K562 (cell line): ENCODE measurements at regions not wholly inside any gene's neighbourhood (a gene's known extent, or its start where the extent isn't known, plus 50 kb on each side); places are given as distances from the start of the nearest gene placed in this dataset.

Source experiments
- ATAC-seq: fragments of 200-7000 bp; cut with Tn5 transposase; 3 replicates; pipeline ENCODE4 v1.9.1; 2020; ENCODE audit warnings: moderate library complexity
- BruUV-seq: library from RNA; stranded (reverse); fragments of 400-500 nt; replicated peaks from 2 replicates; lab custom pipeline; 2021; lab: Mats Ljungman, UMichigan
- CTCF ChIA-PET: fragments of 300-600 bp; formaldehyde crosslinking; extraction: SDS; loops from one replicate; lab custom pipeline; 2021; ENCODE audit warnings: low intra/inter-chr PET ratio; lab: Yijun Ruan, JAX
- POLR2A ChIA-PET: fragments of 300-600, 350-650 bp; sonication (Branson Sonifier 250); formaldehyde crosslinking; extraction: SDS; loops from one replicate; lab custom pipeline; 2021; ENCODE audit warnings: antibody characterized with exemption, inconsistent platforms; lab: Yijun Ruan, JAX
- DNase-seq, 4 experiments: peaks; one replicate each; pipeline versions ENCODE4 v3.0.0 to v3.0.0-alpha.2; 2011 to 2018; ENCODE audit warnings: low spot score in 3 of 4, mixed read lengths in 3 of 4; ENCODE audit errors: extremely low read depth in 1 of 4
- FAIRE-seq: peaks from 2 replicates; lab custom pipeline; 2011; peaks lifted over from hg19 to GRCh38; lab: Jason Lieb, UNC
- H2AFZ ChIP-seq: 2 replicates; pipeline ENCODE4 v1.6.0; 2011; ENCODE audit warnings: low read depth, low read length, control low read depth, inconsistent platforms
- H3K27ac ChIP-seq: fragments of 200-600 bp; 3 replicates; pipeline ENCODE4 v1.8.0; 2011; ENCODE audit warnings: low read depth, mild to moderate bottlenecking, control low read depth, inconsistent platforms, low read length, moderate library complexity, mixed read lengths; ENCODE audit errors: extremely low read depth
- H3K27me3 ChIP-seq, 2 experiments: fragments of 300-600 bp in 1 of 2; 2 replicates in 1 of 2; 3 replicates in 1 of 2; pipeline versions ENCODE4 v1.6.0 to v1.8.0; 2011; ENCODE audit warnings: inconsistent platforms in 2 of 2, low read length in 2 of 2, mild to moderate bottlenecking in 1 of 2, mixed read lengths in 1 of 2, moderate library complexity in 1 of 2; ENCODE audit not compliant: control insufficient read depth in 2 of 2, insufficient read depth in 2 of 2
- H3K36me3 ChIP-seq: fragments of 300-600 bp; 3 replicates; pipeline ENCODE4 v1.8.0; 2011; ENCODE audit warnings: mild to moderate bottlenecking, low read length, inconsistent platforms; ENCODE audit not compliant: control insufficient read depth, insufficient read depth
- H3K4me1 ChIP-seq, 2 experiments: fragments of 200-600 bp in 1 of 2; replicated peaks in 1 of 2; 2 replicates in 1 of 2; 3 replicates in 1 of 2; pipeline versions ENCODE4 v1.5.1 to v1.8.0; 2011; ENCODE audit warnings: inconsistent platforms in 2 of 2, low read length in 2 of 2, mild to moderate bottlenecking in 1 of 2, mixed read lengths in 1 of 2, moderate library complexity in 1 of 2; ENCODE audit not compliant: control insufficient read depth in 2 of 2, insufficient read depth in 2 of 2
- H3K4me2 ChIP-seq: 2 replicates; pipeline ENCODE4 v1.6.1; 2011; ENCODE audit warnings: low read length, control low read depth, inconsistent platforms, mixed read lengths; ENCODE audit not compliant: insufficient read depth
- H3K4me3 ChIP-seq: fragments of 200-600 bp; sonication (generic), shearing (Covaris generic); 2 replicates; pipeline ENCODE4 v1.5.1; 2016; ENCODE audit warnings: control low read depth, inconsistent platforms
- H3K79me2 ChIP-seq: fragments of 200-600 bp; 3 replicates; pipeline ENCODE4 v1.8.0; 2011; ENCODE audit warnings: low read length, inconsistent platforms; ENCODE audit not compliant: control insufficient read depth, insufficient read depth
- H3K9ac ChIP-seq, 2 experiments: 2 replicates each; pipeline versions ENCODE4 v1.6.0 to v1.6.1; 2011; ENCODE audit warnings: low read depth in 2 of 2, low read length in 2 of 2, control low read depth in 1 of 2, inconsistent platforms in 1 of 2, mild to moderate bottlenecking in 1 of 2, mixed read lengths in 1 of 2; ENCODE audit not compliant: insufficient read depth in 1 of 2
- H3K9me1 ChIP-seq: one replicate; pipeline ENCODE4 v1.6.0; 2011; ENCODE audit warnings: inconsistent platforms, mild to moderate bottlenecking, low read length, moderate library complexity; ENCODE audit not compliant: control insufficient read depth, insufficient read depth
- H3K9me3 ChIP-seq: replicated peaks from 2 replicates; pipeline ENCODE4 v1.5.1; 2011; ENCODE audit warnings: low read depth, low read length, inconsistent platforms; ENCODE audit not compliant: control insufficient read depth, insufficient read depth
- H4K20me1 ChIP-seq: replicated peaks from 2 replicates; pipeline ENCODE4 v1.6.1; 2011; ENCODE audit warnings: low read length, inconsistent platforms, mixed read lengths; ENCODE audit not compliant: control insufficient read depth, insufficient read depth
- NFXL1 ChIP-seq: fragments of 450-650 bp; formaldehyde crosslinking; IDR thresholded peaks from 2 replicates; pipeline ENCODE4 v1.4.0; 2021; ENCODE audit warnings: mild to moderate bottlenecking
- SAP30 ChIP-seq: fragments of 200-600 bp; sonication (generic); IDR thresholded peaks from 2 replicates; pipeline ENCODE4 v1.6.1; 2012; ENCODE audit warnings: borderline replicate concordance, low read depth, mild to moderate bottlenecking, moderate library complexity, low read length, control low read depth, inconsistent platforms; ENCODE audit not compliant: insufficient read depth, poor library complexity, severe bottlenecking
- SRSF7 ChIP-seq: fragments of 200-400 bp; formaldehyde crosslinking; optimal IDR thresholded peaks from 2 replicates; pipeline ENCODE3; 2017; ENCODE audit warnings: mild to moderate bottlenecking, low read depth, low read length
- STAT5A ChIP-seq: IDR thresholded peaks from 2 replicates; pipeline ENCODE4 v1.6.1; 2012; ENCODE audit warnings: low read length, inconsistent platforms, borderline replicate concordance
- ZNF165 ChIP-seq: fragments of 250-450 bp; sonication (Bioruptor Pico); IDR thresholded peaks from 2 replicates; pipeline ENCODE4 v1.4.0; 2020; ENCODE audit warnings: borderline replicate concordance
- WGBS: fragments of 100-300 bp; shearing (Covaris generic); methylation state at CpG from one replicate; pipeline ENCODE4 v1.1.6; 2016; ENCODE audit warnings: low coverage, mixed read lengths; ENCODE audit not compliant: insufficient coverage; ENCODE audit errors: missing lambda C conversion rate; 5-methylcytosine and 5-hydroxymethylcytosine counted together
- in situ Hi-C: fragments of 300-500 bp; cut with MboI; formaldehyde crosslinking; loops from 4 replicates; pipeline ENCODE4 v1.15.0; 2018; ENCODE audit warnings: inconsistent platforms, mixed read lengths
- intact Hi-C: fragments of 100-400 bp; cut with micrococcal nuclease; formaldehyde crosslinking; loops from 2 replicates; pipeline ENCODE4 v1.14.2; 2022
- TF ChIP-seq, protein P1 (sequence below), 3 experiments: IDR thresholded peaks in 2 of 3; conservative IDR thresholded peaks in 1 of 3; 2 replicates each; pipeline ENCODE4 v1.5.1; 2011 to 2012; ENCODE audit warnings: low read length in 3 of 3, mild to moderate bottlenecking in 3 of 3, control low read depth in 2 of 3, improper control_type of control experiment in 1 of 3, inconsistent platforms in 1 of 3, low read depth in 1 of 3, mixed read lengths in 1 of 3, moderate library complexity in 1 of 3; ENCODE audit not compliant: insufficient read depth in 2 of 3
- TF ChIP-seq, protein P2 (sequence below): fragments of 250-450 bp; sonication (Bioruptor Pico); IDR thresholded peaks from 2 replicates; pipeline ENCODE4 v1.9.0; 2021; ENCODE audit warnings: mild to moderate bottlenecking
- TF ChIP-seq, protein P3 (sequence below): sonication (generic); formaldehyde crosslinking; IDR thresholded peaks from 2 replicates; pipeline ENCODE4 v1.8.1; 2023; ENCODE audit warnings: mild to moderate bottlenecking, missing genetic modification reagents
- TF ChIP-seq, protein P4 (sequence below): sonication (generic); formaldehyde crosslinking; IDR thresholded peaks from 2 replicates; pipeline ENCODE4 v1.8.0; 2022; ENCODE audit warnings: missing genetic modification reagents, mild to moderate bottlenecking, borderline replicate concordance

DNA sequence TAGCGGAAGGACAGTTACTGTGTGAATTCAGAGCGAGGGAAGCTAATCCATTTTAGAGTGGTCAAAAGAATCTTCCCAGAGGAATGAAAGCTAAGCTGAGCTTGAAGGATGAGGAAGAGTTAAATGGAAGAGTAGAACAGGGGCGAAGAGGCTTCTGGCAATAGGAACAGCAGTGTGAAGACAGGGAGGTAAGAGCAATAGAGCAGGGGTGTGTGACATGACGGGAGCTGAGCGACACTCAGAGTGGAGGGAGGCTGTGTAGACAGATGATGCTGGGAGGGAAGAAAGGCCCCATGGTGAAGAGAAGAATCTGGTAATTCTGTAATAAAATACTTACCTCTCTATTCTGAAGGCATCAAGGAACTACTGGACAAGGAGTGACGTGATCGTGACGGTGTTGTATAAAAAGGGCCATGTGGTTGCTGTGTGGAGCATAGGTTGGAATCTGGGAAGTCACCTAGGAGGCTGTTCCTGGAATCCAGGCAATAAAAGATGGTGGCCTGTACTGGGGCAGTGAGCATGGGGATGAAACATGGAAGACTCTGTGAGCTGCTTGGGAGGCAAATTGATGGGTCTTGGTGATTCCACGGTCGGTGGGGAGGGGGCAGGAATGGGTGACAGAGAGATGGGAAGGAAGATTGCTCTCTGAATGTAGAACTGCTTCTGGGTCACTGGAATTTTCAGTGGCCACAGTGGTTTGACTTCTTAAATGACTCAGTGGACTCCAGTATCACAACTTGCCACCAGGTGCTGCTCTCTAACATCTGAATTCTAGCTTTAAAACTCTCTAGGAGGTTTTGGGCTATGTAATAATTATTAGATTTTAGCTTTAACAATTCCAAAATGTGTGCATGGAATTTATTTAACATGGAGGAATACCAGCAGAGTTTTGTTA lies 164.1 kb downstream of the ATP23 start (continued):
- TF ChIP-seq, protein P1, sequence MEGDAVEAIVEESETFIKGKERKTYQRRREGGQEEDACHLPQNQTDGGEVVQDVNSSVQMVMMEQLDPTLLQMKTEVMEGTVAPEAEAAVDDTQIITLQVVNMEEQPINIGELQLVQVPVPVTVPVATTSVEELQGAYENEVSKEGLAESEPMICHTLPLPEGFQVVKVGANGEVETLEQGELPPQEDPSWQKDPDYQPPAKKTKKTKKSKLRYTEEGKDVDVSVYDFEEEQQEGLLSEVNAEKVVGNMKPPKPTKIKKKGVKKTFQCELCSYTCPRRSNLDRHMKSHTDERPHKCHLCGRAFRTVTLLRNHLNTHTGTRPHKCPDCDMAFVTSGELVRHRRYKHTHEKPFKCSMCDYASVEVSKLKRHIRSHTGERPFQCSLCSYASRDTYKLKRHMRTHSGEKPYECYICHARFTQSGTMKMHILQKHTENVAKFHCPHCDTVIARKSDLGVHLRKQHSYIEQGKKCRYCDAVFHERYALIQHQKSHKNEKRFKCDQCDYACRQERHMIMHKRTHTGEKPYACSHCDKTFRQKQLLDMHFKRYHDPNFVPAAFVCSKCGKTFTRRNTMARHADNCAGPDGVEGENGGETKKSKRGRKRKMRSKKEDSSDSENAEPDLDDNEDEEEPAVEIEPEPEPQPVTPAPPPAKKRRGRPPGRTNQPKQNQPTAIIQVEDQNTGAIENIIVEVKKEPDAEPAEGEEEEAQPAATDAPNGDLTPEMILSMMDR (IDR thresholded peaks at IDR 0.05 in 2 of 3, conservative IDR thresholded peaks at IDR 0.05 in 1 of 3; ENCODE audit: insufficient read depth in 2 of 3, low read depth in 1 of 3, low read length in 3 of 3), result peak in 1 of 3 experiments; percentile 28; a peak in 1 of 6 replicates
- TF ChIP-seq, protein P2, sequence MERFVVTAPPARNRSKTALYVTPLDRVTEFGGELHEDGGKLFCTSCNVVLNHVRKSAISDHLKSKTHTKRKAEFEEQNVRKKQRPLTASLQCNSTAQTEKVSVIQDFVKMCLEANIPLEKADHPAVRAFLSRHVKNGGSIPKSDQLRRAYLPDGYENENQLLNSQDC (CRISPR knock-in tag), result no peak

DNA sequence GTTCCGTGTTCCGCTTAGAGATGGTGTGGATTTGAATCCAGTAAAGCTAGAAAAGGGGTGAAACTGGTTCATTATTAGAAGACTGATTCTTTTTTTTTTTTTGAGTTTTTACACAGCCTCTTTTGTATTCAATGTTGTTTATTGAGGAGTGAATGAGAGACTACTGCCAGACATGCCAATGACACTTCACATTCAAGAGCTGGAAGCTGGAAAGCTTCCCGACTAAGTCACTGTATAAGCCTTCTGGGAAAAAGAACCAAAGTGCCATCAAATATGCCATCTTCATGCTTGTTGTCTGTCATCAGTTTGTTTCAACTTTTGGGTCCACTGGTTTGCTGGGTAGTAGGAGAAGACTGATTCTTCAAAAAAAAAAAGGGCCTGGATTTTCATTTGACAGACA lies 164.8 kb downstream of the ATP23 start:
- intact Hi-C loops, result no loop called here
- no peaks in the 10 kb centered on the region for H3K79me2 ChIP-seq
- H3K9ac ChIP-seq, result no peak overlapping the region
- no peak overlapping the region for H3K4me3 ChIP-seq
- FAIRE-seq (no peak), DNase-seq (no peak), ATAC-seq (no peak)
- WGBS, result 0% methylated on average over 3 of the region's 3 CpGs
- ChIA-PET POLR2A (no interaction called here), CTCF (no interaction called here)
- H3K9me1 ChIP-seq, result no peaks in the 10 kb centered on the region
- no peak overlapping the region for H3K4me2 ChIP-seq
- no peaks in the 10 kb centered on the region for H3K36me3 ChIP-seq
- BruUV-seq, result no TSS peak
- no peak overlapping the region for H3K27ac ChIP-seq
- H3K27me3 ChIP-seq, result no peaks in the 10 kb centered on the region
- H3K9me3 ChIP-seq, result no peaks in the 10 kb centered on the region
- no peaks in the 10 kb centered on the region for H3K4me1 ChIP-seq
- H2AFZ ChIP-seq, result no peak overlapping the region
- H4K20me1 ChIP-seq, result no peaks in the 10 kb centered on the region
- in situ Hi-C loops, result no loop called here
- TF ChIP-seq SAP30, result no peak
- TF ChIP-seq STAT5A, result no peak
- no peak for TF ChIP-seq ZNF165
- no peak for TF ChIP-seq SRSF7
- TF ChIP-seq, protein P3, sequence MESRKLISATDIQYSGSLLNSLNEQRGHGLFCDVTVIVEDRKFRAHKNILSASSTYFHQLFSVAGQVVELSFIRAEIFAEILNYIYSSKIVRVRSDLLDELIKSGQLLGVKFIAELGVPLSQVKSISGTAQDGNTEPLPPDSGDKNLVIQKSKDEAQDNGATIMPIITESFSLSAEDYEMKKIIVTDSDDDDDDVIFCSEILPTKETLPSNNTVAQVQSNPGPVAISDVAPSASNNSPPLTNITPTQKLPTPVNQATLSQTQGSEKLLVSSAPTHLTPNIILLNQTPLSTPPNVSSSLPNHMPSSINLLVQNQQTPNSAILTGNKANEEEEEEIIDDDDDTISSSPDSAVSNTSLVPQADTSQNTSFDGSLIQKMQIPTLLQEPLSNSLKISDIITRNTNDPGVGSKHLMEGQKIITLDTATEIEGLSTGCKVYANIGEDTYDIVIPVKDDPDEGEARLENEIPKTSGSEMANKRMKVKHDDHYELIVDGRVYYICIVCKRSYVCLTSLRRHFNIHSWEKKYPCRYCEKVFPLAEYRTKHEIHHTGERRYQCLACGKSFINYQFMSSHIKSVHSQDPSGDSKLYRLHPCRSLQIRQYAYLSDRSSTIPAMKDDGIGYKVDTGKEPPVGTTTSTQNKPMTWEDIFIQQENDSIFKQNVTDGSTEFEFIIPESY (CRISPR knock-in tag), result no peak
- TF ChIP-seq, protein P4, sequence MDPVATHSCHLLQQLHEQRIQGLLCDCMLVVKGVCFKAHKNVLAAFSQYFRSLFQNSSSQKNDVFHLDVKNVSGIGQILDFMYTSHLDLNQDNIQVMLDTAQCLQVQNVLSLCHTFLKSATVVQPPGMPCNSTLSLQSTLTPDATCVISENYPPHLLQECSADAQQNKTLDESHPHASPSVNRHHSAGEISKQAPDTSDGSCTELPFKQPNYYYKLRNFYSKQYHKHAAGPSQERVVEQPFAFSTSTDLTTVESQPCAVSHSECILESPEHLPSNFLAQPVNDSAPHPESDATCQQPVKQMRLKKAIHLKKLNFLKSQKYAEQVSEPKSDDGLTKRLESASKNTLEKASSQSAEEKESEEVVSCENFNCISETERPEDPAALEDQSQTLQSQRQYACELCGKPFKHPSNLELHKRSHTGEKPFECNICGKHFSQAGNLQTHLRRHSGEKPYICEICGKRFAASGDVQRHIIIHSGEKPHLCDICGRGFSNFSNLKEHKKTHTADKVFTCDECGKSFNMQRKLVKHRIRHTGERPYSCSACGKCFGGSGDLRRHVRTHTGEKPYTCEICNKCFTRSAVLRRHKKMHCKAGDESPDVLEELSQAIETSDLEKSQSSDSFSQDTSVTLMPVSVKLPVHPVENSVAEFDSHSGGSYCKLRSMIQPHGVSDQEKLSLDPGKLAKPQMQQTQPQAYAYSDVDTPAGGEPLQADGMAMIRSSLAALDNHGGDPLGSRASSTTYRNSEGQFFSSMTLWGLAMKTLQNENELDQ (CRISPR knock-in tag), result no peak
- no peak for TF ChIP-seq NFXL1
